Spleen (tissue), 11 donors: ENCODE measurements at regions not wholly inside any gene's neighbourhood (a gene's known extent, or its start where the extent isn't known, plus 50 kb on each side); places are given as distances from the start of the nearest gene placed in this dataset.
"Not testable (repeated sequence)": the region's sequence is repeated elsewhere in the genome, so short reads cannot be mapped to it uniquely, and the experiment has no call there.

Source experiments
- DNase-seq: peaks from one replicate; pipeline ENCODE4 v3.0.0-alpha.2; 2020
- H3K27ac ChIP-seq, 8 donors: fragments of 200-600 bp; sonication (generic) in 7 of 8; 1 replicate in 4 of 8; 2 replicates in 4 of 8; pipeline versions ENCODE4 v1.5.0 to v1.8.0; 2016 to 2021; ENCODE audit warnings: inconsistent platforms in 4 of 8, mild to moderate bottlenecking in 4 of 8, moderate library complexity in 1 of 8
- H3K27me3 ChIP-seq, 7 donors: fragments of 200-600 bp; sonication (generic) in 6 of 7; replicated peaks in 1 of 7; 1 replicate in 4 of 7; 2 replicates in 3 of 7; pipeline versions ENCODE4 v1.5.0 to v1.8.0; 2016 to 2021; ENCODE audit warnings: inconsistent platforms in 3 of 7, mild to moderate bottlenecking in 1 of 7
- H3K36me3 ChIP-seq, 6 donors: fragments of 200-600 bp; sonication (generic) in 5 of 6; 1 replicate in 4 of 6; 2 replicates in 2 of 6; pipeline versions ENCODE4 v1.5.0 to v1.8.0; 2016 to 2021; ENCODE audit warnings: inconsistent platforms in 2 of 6
- H3K4me1 ChIP-seq, 6 donors: fragments of 200-600 bp; sonication (generic) in 5 of 6; 1 replicate in 3 of 6; 2 replicates in 3 of 6; pipeline versions ENCODE4 v1.5.0 to v1.8.0; 2016 to 2021; ENCODE audit warnings: inconsistent platforms in 3 of 6
- H3K4me3 ChIP-seq, 8 donors: fragments of 200-600 bp; sonication (generic) in 7 of 8; 1 replicate in 4 of 8; 2 replicates in 4 of 8; pipeline versions ENCODE4 v1.5.0 to v1.8.0; 2016 to 2021; ENCODE audit warnings: inconsistent platforms in 4 of 8, mild to moderate bottlenecking in 4 of 8, moderate library complexity in 2 of 8
- H3K9me3 ChIP-seq, 8 donors: fragments of 200-600 bp; sonication (generic) in 7 of 8; 1 replicate in 4 of 8; 2 replicates in 4 of 8; pipeline versions ENCODE4 v1.5.0 to v1.8.0; 2016 to 2021; ENCODE audit warnings: inconsistent platforms in 4 of 8
- CTCF ChIP-seq, 11 experiments: fragments of 200-600 bp in 7 of 11; fragments of 450-650 bp in 4 of 11; sonication (generic) in 4 of 11; IDR thresholded peaks in 8 of 11; conservative IDR thresholded peaks in 3 of 11; 1 replicate in 7 of 11; 2 replicates in 4 of 11; pipeline versions ENCODE4 v1.4.0 to v1.8.0; 2016 to 2021; ENCODE audit warnings: antibody characterized with exemption in 11 of 11, inconsistent platforms in 4 of 11, mild to moderate bottlenecking in 1 of 11
- POLR2A ChIP-seq, 3 donors: fragments of 450-650 bp; IDR thresholded peaks; one replicate each; pipeline ENCODE4 v1.5.1; 2017; ENCODE audit warnings: antibody characterized with exemption in 3 of 3, mild to moderate bottlenecking in 1 of 3
- POLR2AphosphoS5 ChIP-seq, 3 donors: sonication (generic); formaldehyde crosslinking; IDR thresholded peaks; one replicate each; pipeline ENCODE4 v1.5.1; 2017; ENCODE audit warnings: antibody characterized with exemption in 3 of 3
- WGBS, 5 donors: extraction: QIAGEN DNeasy Blood & Tissue Kit in 3 of 5; methylation state at CpG; one replicate each; pipeline versions ENCODE4 v1.1.5 to v1.1.7; 2013 to 2018; 5-methylcytosine and 5-hydroxymethylcytosine counted together
- intact Hi-C: fragments of 100-400 bp; cut with DNase I; formaldehyde crosslinking; loops from one replicate; pipeline ENCODE4 v1.15.0; 2023; ENCODE audit warnings: low total_unique reads
- donor health status: healthy with polysubstance abuse.
- donor health status: DM: no; HTN: no; CAD: no; lungs with moderate emphysema.
- donor health status: DM: no; HTN: no; CAD: no.
- donor health status: Bipolar disorder and iron deficiency.
- donor health status: healthy.
- donor health status: DM: no; HTN: no; CAD: no.
- donor health status: DM: yes; HTN: yes; CAD: no.

- TF ChIP-seq CTCF (IDR thresholded peaks at IDR 0.05 in 8 of 11, conservative IDR thresholded peaks at IDR 0.05 in 3 of 11): no peak
- TF ChIP-seq POLR2A (IDR thresholded peaks at IDR 0.05): no peak
- TF ChIP-seq POLR2AphosphoS5 (IDR thresholded peaks at IDR 0.05): no peak
- no peak for DNase-seq
- H3K27ac ChIP-seq: no peak overlapping the region
- H3K4me3 ChIP-seq: no peak overlapping the region
- H3K27me3 ChIP-seq: no peaks in the 10 kb centered on the region
- intact Hi-C loops: no loop called here
- 82 to 97% (median 90%) methylated on average over 4 of the region's 4 CpGs for WGBS, 5 donors
- H3K36me3 ChIP-seq: peaks cover 0 to 9% (median 0%) of the 10 kb centered on the region in 6 donors
- H3K4me1 ChIP-seq: no peaks in the 10 kb centered on the region
- no peaks in the 10 kb centered on the region for H3K9me3 ChIP-seq
Observed at GRCh38 chr7:66521675-66522074, 107.0 kb upstream of the KCTD7 start.

DNA sequence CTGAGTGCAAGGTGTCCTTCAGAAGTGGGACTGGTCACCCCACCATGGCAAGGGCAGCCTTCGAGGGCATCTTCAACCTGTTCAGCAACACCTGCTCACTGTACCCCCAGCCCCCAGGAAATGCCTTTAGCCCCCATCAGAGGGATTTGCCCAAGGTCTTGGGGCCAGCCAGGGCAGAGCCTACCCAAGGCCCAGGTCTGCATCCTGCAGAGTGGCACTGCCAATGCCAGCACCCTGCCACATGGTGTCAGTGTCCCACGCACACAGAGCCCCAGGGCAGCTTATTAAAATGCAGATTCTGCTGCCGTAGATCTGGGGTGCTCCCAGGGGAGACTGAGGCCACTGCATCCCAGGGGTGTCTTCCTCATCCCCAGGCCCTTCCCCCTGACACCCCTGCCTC is 106.2 kb upstream of the KCTD7 start:
- TF ChIP-seq POLR2AphosphoS5 (IDR thresholded peaks at IDR 0.05) (peak in 1 of 3 donors; percentile 24), POLR2A (IDR thresholded peaks at IDR 0.05) (no peak), CTCF (IDR thresholded peaks at IDR 0.05 in 8 of 11, conservative IDR thresholded peaks at IDR 0.05 in 3 of 11) (peak in 3 of 11 experiments; percentile 13 to 31 (median 20))
- intact Hi-C loops: no loop called here
- Histone ChIP-seq H3K27me3 (no peaks in the 10 kb centered on the region), H3K36me3 (peaks cover 0 to 9% (median 0%) of the 10 kb centered on the region in 6 donors), H3K27ac (no peak overlapping the region), H3K9me3 (no peaks in the 10 kb centered on the region), H3K4me3 (no peak overlapping the region), H3K4me1 (no peaks in the 10 kb centered on the region)
- peak; percentile 70 for DNase-seq
- 48 to 73% (median 61%) methylated on average over 2 to 3 of the region's 3 CpGs for WGBS, 5 donors

GRCh38 chr7:66523409-66523808 is 105.3 kb upstream of the KCTD7 start:
- intact Hi-C loops: no loop called here
- H3K4me1 ChIP-seq: no peaks in the 10 kb centered on the region
- TF ChIP-seq POLR2A (IDR thresholded peaks at IDR 0.05) (no peak), POLR2AphosphoS5 (IDR thresholded peaks at IDR 0.05) (no peak), CTCF (IDR thresholded peaks at IDR 0.05 in 8 of 11, conservative IDR thresholded peaks at IDR 0.05 in 3 of 11) (no peak)

DNA sequence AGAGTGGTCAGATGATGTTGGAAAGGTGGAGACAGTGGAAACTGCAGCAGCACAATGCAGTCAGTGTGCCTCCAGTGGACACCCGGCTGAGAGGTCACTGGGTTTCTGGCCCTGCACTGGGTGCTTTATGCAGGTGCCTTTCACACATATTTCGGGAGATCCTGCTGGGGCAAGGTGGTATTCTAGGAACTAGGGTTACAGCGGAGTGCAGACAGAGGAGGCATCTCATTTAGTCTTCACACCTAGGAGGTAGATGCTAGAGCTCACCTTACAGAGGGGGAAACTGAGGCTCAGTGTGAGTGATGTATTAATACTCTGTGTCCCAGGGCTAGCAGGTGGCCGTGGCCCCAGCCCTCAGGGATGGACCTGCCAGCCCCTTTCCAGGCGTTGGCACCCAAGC is 103.9 kb upstream of the KCTD7 start:
- Histone ChIP-seq H3K27me3 (no peaks in the 10 kb centered on the region), H3K9me3 (no peaks in the 10 kb centered on the region), H3K4me3 (no peak overlapping the region), H3K4me1 (no peaks in the 10 kb centered on the region), H3K36me3 (peaks cover 0 to 17% (median 0%) of the 10 kb centered on the region in 6 donors), H3K27ac (no peak overlapping the region)
- WGBS, 5 donors: 84 to 100% (median 90%) methylated on average over 1 to 5 of the region's 5 CpGs
- DNase-seq: no peak
- no peak for TF ChIP-seq POLR2AphosphoS5 (IDR thresholded peaks at IDR 0.05)
- no peak for TF ChIP-seq POLR2A (IDR thresholded peaks at IDR 0.05)
- no peak for TF ChIP-seq CTCF (IDR thresholded peaks at IDR 0.05 in 8 of 11, conservative IDR thresholded peaks at IDR 0.05 in 3 of 11)
- intact Hi-C loops: no loop called here

More at GRCh38 chr7:66523409-66523808, 105.3 kb upstream of the KCTD7 start:
- Histone ChIP-seq H3K4me3 (no peak overlapping the region), H3K27ac (no peak overlapping the region), H3K9me3 (no peaks in the 10 kb centered on the region), H3K36me3 (peaks cover 0 to 9% (median 0%) of the 10 kb centered on the region in 6 donors), H3K27me3 (no peaks in the 10 kb centered on the region)
- 55 to 62% (median 61%) methylated on average over 5 to 6 of the region's 6 CpGs for WGBS, 5 donors
- DNase-seq: no peak

GRCh38 chr7:66526782-66527181 is 101.9 kb upstream of the KCTD7 start:
- peaks cover 0 to 36% (median 0%) of the 10 kb centered on the region in 6 donors for H3K36me3 ChIP-seq
- H3K27ac ChIP-seq, H3K4me1 ChIP-seq, H3K9me3 ChIP-seq, DNase-seq, H3K27me3 ChIP-seq, H3K4me3 ChIP-seq, intact Hi-C loops: not testable (repeated sequence)
- 95 to 98% (median 96%) methylated on average over 4 of the region's 4 CpGs for WGBS, 5 donors
